GM20431 (cell line): ENCODE measurements at regions not wholly inside any gene's neighbourhood (a gene's known extent, or its start where the extent isn't known, plus 50 kb on each side); places are given as distances from the start of the nearest gene placed in this dataset.

Experiments used
- in situ Hi-C: fragments of 300-500 bp; cut with MseI, MboI; formaldehyde crosslinking; loops from one replicate; pipeline ENCODE4 v1.15.0; 2020; ENCODE audit warnings: low sequenced_read_pairs; ENCODE audit not compliant: unreplicated experiment

DNA sequence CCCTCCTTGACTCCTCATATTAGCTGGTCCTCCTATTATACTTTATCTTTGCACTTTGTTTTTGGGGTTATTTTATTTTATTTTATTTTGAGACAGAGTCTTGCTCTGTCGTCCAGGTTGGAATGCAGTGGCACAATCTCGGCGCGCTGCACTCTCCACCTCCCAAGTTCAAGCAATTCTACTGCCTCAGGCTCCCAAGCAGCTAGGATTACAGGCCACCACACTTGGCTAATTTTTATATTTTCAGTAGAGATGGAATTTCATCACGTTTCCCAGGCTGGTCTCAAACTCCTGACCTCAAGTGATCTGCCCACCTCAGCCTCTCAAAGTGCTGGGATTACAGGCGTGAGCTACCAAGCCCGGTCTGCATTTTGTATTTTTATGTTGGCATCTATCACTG, 126.7 kb downstream of the FOXB1 start:
- in situ Hi-C loops, result no loop called here

- in situ Hi-C loops, result no loop called here
Observed at GRCh38 chr15:60134609-60135008, 130.5 kb downstream of the FOXB1 start.

DNA sequence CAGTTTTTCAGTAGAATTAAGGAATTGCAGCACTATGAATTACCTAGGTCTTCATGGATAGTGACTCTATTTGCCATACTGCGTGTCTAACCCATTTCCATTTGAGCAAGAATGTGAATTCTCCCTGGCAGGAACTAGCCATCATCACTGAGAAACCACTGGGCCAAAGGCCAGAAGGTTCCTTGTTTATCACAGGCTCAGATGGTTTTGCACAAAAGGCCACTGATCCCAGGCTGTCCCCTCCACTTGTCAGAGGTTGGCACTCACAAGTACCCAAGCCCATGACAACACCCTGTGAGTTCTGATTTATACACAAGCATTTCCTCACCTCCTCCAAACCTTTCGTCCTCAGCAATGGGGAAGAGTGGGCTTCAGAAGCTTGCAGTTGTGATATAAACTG, 131.8 kb downstream of the FOXB1 start:
- in situ Hi-C loops, result no loop called here

DNA sequence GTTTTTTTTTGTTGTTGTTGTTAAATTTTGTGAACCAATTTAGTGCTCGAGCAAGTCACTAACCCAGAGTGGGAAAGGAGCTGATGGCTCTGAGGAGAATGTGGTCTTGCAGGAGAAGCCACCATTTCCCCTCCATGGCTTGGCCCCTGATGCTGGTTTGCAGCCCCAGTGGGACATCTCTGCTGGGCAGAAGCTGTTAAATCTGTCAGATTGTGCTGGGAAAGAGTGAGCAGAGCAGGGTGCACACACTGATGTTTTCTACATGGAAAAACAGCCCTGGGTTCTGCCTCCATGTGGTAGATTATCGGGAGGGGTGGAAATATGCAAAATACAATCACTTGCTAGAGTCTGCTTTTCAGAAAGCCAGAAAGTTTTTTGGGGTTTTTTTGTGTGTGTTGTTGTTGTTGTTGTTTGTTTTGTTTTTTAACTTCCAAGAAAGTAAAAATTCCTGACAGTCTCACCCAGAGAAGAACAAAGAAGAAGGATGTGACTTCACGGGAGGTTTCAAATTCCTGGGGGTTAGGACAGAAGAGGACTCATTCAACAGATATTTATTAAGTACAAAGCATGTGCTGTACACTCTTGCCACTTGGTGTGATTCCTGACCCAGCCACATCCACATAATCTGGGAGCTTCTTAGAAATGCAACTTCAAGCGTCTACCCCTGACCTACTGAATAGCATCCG, 133.7 kb downstream of the FOXB1 start:
- in situ Hi-C loops, result no loop called here

DNA sequence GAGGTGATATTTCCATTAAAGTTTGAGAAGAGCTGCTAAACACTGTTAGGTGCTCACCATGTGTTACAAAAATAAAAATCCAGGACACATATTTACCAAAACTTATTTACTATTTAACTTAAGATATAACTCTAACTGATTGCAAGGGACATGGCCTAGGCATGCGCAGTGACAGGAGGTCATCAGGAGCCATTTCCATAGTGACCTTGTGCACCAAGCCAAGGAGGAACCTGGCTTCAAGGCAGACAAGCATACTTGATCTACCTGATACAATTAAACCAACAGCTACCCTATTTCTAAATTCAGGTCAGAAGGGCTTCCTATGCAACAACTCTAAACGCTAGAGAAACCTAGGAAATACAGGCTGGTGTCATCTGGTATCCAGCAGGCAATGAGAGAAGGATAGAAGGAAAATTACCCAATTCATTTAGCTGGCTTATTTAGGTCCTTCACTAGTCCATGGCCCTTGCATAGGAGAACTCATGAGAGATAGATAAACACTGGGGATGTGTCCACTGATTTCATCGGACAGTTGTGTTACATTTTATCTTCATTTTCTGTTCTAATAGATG, 134.4 kb downstream of the FOXB1 start:
- in situ Hi-C loops, result no loop called here

DNA sequence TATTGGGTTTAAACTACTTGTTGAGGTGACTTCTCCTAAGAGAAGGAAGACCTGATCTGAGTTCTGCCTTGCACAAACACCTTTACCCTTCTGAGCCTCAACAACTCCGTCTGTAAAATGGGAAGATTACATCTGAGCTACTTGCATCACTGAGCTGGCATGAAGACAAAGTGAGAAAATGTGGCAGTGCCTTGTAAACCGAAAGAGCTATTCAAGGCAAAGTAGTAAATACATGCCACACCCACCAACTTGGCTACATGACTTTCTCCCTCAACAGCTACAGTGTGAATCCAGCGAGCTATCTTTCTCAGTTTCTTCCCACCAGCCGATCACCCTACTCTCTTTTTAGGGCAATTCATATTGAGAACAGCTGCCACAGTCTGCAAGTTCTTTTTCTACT, 148.3 kb downstream of the FOXB1 start:
- in situ Hi-C loops, result loop anchor here (25.0 kb wide), 1 partner anchor 415 kb away; no protein-coding TSS in a partner anchor

DNA sequence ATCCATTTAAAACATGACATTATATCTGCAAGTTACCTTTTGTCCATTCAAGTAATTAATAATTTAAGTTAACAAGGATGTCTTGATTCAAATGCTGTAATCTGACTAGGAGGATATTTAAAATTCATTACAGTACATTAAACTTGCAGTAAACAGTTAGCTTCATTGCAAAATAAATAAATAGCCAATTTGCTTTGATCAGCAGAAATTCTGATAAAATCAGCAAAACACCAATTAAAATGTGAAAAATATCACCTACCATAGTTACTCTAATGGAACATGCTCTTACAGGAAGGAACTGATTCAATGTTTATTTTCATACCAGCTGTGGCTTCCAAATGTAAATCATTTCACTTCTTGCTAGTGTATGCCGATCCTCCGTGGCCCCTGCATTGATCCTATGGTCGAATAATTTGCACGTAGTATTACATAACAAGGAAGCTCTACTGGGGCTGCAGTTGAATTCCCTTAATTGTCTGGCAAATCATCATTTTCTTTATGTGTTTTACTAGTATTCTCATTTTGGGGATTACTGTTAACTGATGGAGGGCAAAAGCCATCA, 150.7 kb downstream of the FOXB1 start:
- in situ Hi-C loops, result loop anchor here (25.0 kb wide), 1 partner anchor 418 kb away; no protein-coding TSS in a partner anchor

DNA sequence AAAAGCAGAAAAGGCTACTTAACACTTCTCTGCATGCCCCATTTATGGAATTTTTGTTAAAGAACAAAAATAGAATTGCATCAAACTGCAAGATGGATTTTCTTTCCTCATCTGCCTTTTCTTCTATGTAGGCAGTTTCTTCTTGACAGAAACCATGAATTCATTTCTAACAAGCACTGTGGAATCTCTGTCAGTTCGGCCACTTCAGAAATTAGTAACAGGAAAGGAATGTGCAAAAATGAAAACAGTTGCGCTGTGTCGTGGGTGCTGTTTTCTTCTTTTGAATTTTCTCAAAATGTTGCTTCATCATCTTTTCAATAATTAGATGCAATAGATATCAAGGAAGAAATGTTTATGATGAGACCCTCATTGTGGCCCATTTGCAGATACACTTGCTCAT, 151.6 kb downstream of the FOXB1 start:
- in situ Hi-C loops, result loop anchor here (25.0 kb wide), 1 partner anchor 418 kb away; no protein-coding TSS in a partner anchor

DNA sequence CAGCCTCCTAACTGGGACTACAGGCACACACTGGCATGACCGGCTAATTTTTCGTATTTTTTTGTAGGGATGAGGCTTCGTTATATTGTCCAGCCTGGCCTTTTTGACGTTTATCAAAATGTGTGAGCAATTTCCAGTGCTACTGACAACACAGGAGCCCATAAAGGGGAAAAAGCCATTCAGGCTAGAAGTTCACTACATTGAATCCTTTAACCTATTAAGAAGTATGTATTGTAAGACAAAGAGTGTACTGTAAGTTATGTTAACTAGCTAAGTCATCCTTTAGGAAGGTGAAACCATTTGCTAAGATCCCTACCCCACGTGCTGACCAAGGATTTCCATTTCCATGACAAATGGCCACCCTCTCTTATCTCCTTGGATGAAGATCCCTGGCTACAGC, 156.8 kb downstream of the FOXB1 start:
- in situ Hi-C loops, result loop anchor here (25.0 kb wide), 1 partner anchor 424 kb away; no protein-coding TSS in a partner anchor

DNA sequence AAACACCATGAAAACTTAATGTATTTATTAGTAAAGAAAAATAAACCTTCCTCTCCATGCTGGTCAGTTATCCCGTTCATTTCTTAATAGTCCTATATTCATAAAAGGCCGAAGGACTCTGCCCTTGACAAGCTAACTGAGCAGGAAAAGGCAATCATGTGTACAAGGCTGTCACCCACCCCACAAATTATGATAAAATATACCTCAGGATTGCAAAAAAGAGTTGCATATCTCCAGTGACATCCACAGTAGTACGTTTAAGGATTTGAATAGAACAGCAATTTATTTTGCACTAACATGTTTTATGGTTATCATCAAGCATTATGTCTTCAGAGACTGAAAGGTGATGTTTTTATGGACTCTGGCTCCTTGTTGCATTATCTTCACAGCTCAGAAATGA, 157.6 kb downstream of the FOXB1 start:
- in situ Hi-C loops, result loop anchor here (25.0 kb wide), 1 partner anchor 424 kb away; no protein-coding TSS in a partner anchor

GRCh38 chr15:60162251-60162967, 158.3 kb downstream of the FOXB1 start:
- in situ Hi-C loops, result loop anchor here (25.0 kb wide), 1 partner anchor 425 kb away; no protein-coding TSS in a partner anchor

GRCh38 chr15:60162968-60163355, 158.9 kb downstream of the FOXB1 start:
- in situ Hi-C loops, result loop anchor here (25.0 kb wide), 1 partner anchor 426 kb away; no protein-coding TSS in a partner anchor

GRCh38 chr15:60165111-60165510, 161.0 kb downstream of the FOXB1 start:
- in situ Hi-C loops, result loop anchor here (25.0 kb wide), 1 partner anchor 428 kb away; no protein-coding TSS in a partner anchor

DNA sequence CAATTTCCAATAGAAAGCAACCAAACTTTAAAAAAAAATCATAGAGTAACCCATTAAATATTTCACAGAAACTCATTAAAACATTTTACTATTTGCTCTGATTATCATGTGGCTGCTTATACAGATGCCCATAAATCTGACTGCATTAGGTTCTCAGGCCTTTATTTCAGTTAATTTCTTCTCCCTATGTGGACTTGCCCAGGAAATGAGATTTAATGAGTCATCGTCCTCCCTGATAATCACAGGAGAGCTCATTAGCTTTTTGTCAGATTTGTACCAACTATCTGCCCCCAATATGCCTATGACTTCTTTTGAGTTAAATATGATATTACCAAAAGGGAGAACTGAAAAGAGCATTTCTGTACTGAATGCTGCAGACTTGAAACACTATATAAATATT, 168.0 kb downstream of the FOXB1 start:
- in situ Hi-C loops, result loop anchor here (25.0 kb wide), 1 partner anchor 435 kb away; no protein-coding TSS in a partner anchor

GRCh38 chr15:60179786-60180391, 175.8 kb downstream of the FOXB1 start:
- in situ Hi-C loops, result loop anchor here (25.0 kb wide), 1 partner anchor 268 kb away; no protein-coding TSS in a partner anchor

DNA sequence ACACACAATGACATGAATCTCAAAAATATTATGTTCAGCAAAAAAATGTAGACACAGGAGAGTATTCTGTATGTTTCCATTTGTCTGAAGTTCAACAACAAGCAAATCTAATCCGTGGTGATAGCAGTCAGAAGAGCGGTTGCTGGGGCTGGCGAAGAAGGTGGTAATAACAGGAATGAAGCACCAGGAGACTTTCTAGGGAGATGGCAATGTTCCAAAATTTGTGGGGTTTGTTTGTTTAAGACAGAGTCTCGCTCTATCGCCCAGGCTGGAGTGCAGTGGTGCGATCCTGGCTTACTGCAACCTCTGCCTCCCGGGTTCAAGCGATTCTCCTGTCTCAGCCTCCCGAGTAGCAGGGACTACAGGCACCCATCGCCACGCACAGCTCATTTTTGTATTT, 177.8 kb downstream of the FOXB1 start:
- in situ Hi-C loops, result loop anchor here (25.0 kb wide), 1 partner anchor 270 kb away; no protein-coding TSS in a partner anchor

GRCh38 chr15:60183366-60183765, 179.3 kb downstream of the FOXB1 start:
- in situ Hi-C loops, result loop anchor here (25.0 kb wide), 1 partner anchor 271 kb away; no protein-coding TSS in a partner anchor

GRCh38 chr15:60184579-60184978, 180.5 kb downstream of the FOXB1 start:
- in situ Hi-C loops, result loop anchor here (25.0 kb wide), 1 partner anchor 272 kb away; no protein-coding TSS in a partner anchor

GRCh38 chr15:60191016-60191415, 186.9 kb downstream of the FOXB1 start:
- in situ Hi-C loops, result loop anchor here (25.0 kb wide), 1 partner anchor 279 kb away; no protein-coding TSS in a partner anchor

- in situ Hi-C loops, result loop anchor here (25.0 kb wide), 1 partner anchor 280 kb away; no protein-coding TSS in a partner anchor
Observed at GRCh38 chr15:60191821-60192220, 187.7 kb downstream of the FOXB1 start.
